ENCODE measurements at regions not wholly inside any gene's neighbourhood (a gene's known extent, or its start where the extent isn't known, plus 50 kb on each side); places are given as distances from the start of the nearest gene placed in this dataset.

GRCh38 chr3:25362118-25362517 is 65.9 kb upstream of the RARB start:
- Histone ChIP-seq H3K9ac (ENCODE audit: control insufficient read depth, insufficient read depth, low read length) (no peak overlapping the region), H3K4me1 (ENCODE audit: control insufficient read depth, insufficient read depth, low read length) (no peaks in the 10 kb centered on the region), H3K27me3 (replicated peaks in 1 of 2; ENCODE audit: control insufficient read depth in 2 of 2, insufficient read depth in 2 of 2, low read length in 1 of 2) (no peaks in the 10 kb centered on the region), H3K79me2 (ENCODE audit: control insufficient read depth, insufficient read depth, low read length) (no peaks in the 10 kb centered on the region), H3K4me2 (ENCODE audit: control insufficient read depth, insufficient read depth) (no peak overlapping the region), H4K20me1 (ENCODE audit: control insufficient read depth, insufficient read depth) (no peaks in the 10 kb centered on the region), H3K36me3 (ENCODE audit: control insufficient read depth in 2 of 2, insufficient read depth in 2 of 2, low read length in 1 of 2) (no peaks in the 10 kb centered on the region), H3K9me3 (replicated peaks; ENCODE audit: control insufficient read depth, insufficient read depth, low read length) (no peaks in the 10 kb centered on the region), H2AFZ (ENCODE audit: control insufficient read depth, low read depth, low read length) (no peak overlapping the region), H3K27ac (ENCODE audit: control insufficient read depth, insufficient read depth) (no peak overlapping the region), H3K4me3 (no peak overlapping the region)
- intact Hi-C loops (cut with micrococcal nuclease; ENCODE audit: unreplicated experiment) (no loop called here), in situ Hi-C loops (cut with MboI) (no loop called here)
- ATAC-seq (no peak), FAIRE-seq (no peak), DNase-seq (ENCODE audit: low read depth, low spot score) (no peak)
- ChIA-PET POLR2A (interaction anchor here (1.4 kb wide), 1 partner anchor 11 kb away, joined by 3 read pairs; no protein-coding TSS in a partner anchor), CTCF (interaction anchor here (0.6 kb wide), 1 partner anchor 138 kb away, joined by 3 read pairs; no protein-coding TSS in a partner anchor), SMC1A (ENCODE audit: uncharacterized antibody, unreplicated experiment) (no interaction called here), RAD21 (ENCODE audit: unreplicated experiment) (no interaction called here)
- BruUV-seq (replicated peaks), result no TSS peak
- WGBS (ENCODE audit: insufficient coverage, insufficient replicate concordance, low lambda C conversion rate, missing lambda C conversion rate), result 26% methylated on average over 7 of the region's 7 CpGs
- TF ChIP-seq E2F8 (IDR thresholded peaks at IDR 0.05; ENCODE audit: low read depth, partially characterized antibody) (no peak), ZBTB33 (IDR thresholded peaks at IDR 0.05) (no peak)

GRCh38 chr3:25365636-25366035 is 62.4 kb upstream of the RARB start:
- H3K4me1 ChIP-seq (ENCODE audit: control insufficient read depth, insufficient read depth, low read length), result no peaks in the 10 kb centered on the region
- DNase-seq (ENCODE audit: low read depth, low spot score) (no peak), ATAC-seq (no peak), FAIRE-seq (no peak)
- no peaks in the 10 kb centered on the region for H3K36me3 ChIP-seq (ENCODE audit: control insufficient read depth in 2 of 2, insufficient read depth in 2 of 2, low read length in 1 of 2)
- no peaks in the 10 kb centered on the region for H3K27me3 ChIP-seq (replicated peaks in 1 of 2; ENCODE audit: control insufficient read depth in 2 of 2, insufficient read depth in 2 of 2, low read length in 1 of 2)
- H3K9me3 ChIP-seq (replicated peaks; ENCODE audit: control insufficient read depth, insufficient read depth, low read length), result no peaks in the 10 kb centered on the region
- no peak overlapping the region for H3K27ac ChIP-seq (ENCODE audit: control insufficient read depth, insufficient read depth)
- SMC1A ChIA-PET (ENCODE audit: uncharacterized antibody, unreplicated experiment), result no interaction called here
- BruUV-seq (replicated peaks), result no TSS peak
- CTCF ChIA-PET, result no interaction called here
- H4K20me1 ChIP-seq (ENCODE audit: control insufficient read depth, insufficient read depth), result no peaks in the 10 kb centered on the region
- in situ Hi-C loops (cut with MboI) (no loop called here), intact Hi-C loops (cut with micrococcal nuclease; ENCODE audit: unreplicated experiment) (no loop called here)
- no peak overlapping the region for H2AFZ ChIP-seq (ENCODE audit: control insufficient read depth, low read depth, low read length)
- no peak overlapping the region for H3K9ac ChIP-seq (ENCODE audit: control insufficient read depth, insufficient read depth, low read length)
- TF ChIP-seq MYB (IDR thresholded peaks at IDR 0.05; ENCODE audit: borderline replicate concordance, low read depth, low read length) (no peak), ZNF622 (IDR thresholded peaks at IDR 0.05) (no peak), KDM1A (IDR thresholded peaks at IDR 0.05; ENCODE audit: borderline replicate concordance) (no peak), CREB1 (IDR thresholded peaks at IDR 0.05; ENCODE audit: low read depth) (no peak), EED (IDR thresholded peaks at IDR 0.05; ENCODE audit: low read depth) (no peak), IRF4 (IDR thresholded peaks at IDR 0.05; ENCODE audit: low read depth, low read length) (no peak), PKNOX1 (IDR thresholded peaks at IDR 0.05) (no peak)
- H3K79me2 ChIP-seq (ENCODE audit: control insufficient read depth, insufficient read depth, low read length), result no peaks in the 10 kb centered on the region
- 0% methylated on average over 1 of the region's 1 CpG for WGBS (ENCODE audit: insufficient coverage, insufficient replicate concordance, low lambda C conversion rate, missing lambda C conversion rate)
- no peak overlapping the region for H3K4me2 ChIP-seq (ENCODE audit: control insufficient read depth, insufficient read depth)
- RAD21 ChIA-PET (ENCODE audit: unreplicated experiment), result no interaction called here
- POLR2A ChIA-PET, result no interaction called here
- H3K4me3 ChIP-seq, result no peak overlapping the region

All from GM12878 (cell line).